Lower lobe of right lung (tissue), 2 donors: ENCODE measurements at regions not wholly inside any gene's neighbourhood (a gene's known extent, or its start where the extent isn't known, plus 50 kb on each side); places are given as distances from the start of the nearest gene placed in this dataset.

Source experiments
- ATAC-seq, 2 donors: fragments of 200-7000 bp; cut with Tn5 transposase; one replicate each; pipeline ENCODE4 v1.9.1; 2020 to 2022; ENCODE audit warnings: mild to moderate bottlenecking in 2 of 2, moderate library complexity in 2 of 2
- DNase-seq: peaks from one replicate; pipeline ENCODE4 v3.0.0-alpha.2; 2020
- H3K27ac ChIP-seq: fragments of 200-600 bp; one replicate; pipeline ENCODE4 v1.8.0; 2022
- H3K27me3 ChIP-seq: fragments of 200-600 bp; one replicate; pipeline ENCODE4 v1.8.0; 2022; ENCODE audit warnings: low read depth
- H3K36me3 ChIP-seq: fragments of 200-600 bp; one replicate; pipeline ENCODE4 v1.8.0; 2022; ENCODE audit warnings: mild to moderate bottlenecking
- H3K4me1 ChIP-seq: fragments of 200-600 bp; one replicate; pipeline ENCODE4 v1.8.0; 2022
- H3K4me3 ChIP-seq: fragments of 200-600 bp; one replicate; pipeline ENCODE4 v1.8.0; 2022; ENCODE audit warnings: mild to moderate bottlenecking
- H3K9me3 ChIP-seq: fragments of 200-600 bp; one replicate; pipeline ENCODE4 v1.8.0; 2022
- CTCF ChIP-seq: fragments of 200-600 bp; IDR thresholded peaks from one replicate; pipeline ENCODE4 v1.8.0; 2022; ENCODE audit warnings: antibody characterized with exemption, mild to moderate bottlenecking
- intact Hi-C: fragments of 100-400 bp; cut with DNase I; formaldehyde crosslinking; loops from one replicate; pipeline ENCODE4 v1.11.0; 2022
- donor health status: DM: no; HTN: yes; CAD: no; lungs with severe emphysema.

GRCh38 chr11:91194546-91194945, 971.7 kb upstream of the CHORDC1 start:
- no peak for TF ChIP-seq CTCF
- Histone ChIP-seq H3K4me3 (no peak overlapping the region), H3K27ac (no peak overlapping the region), H3K36me3 (no peaks in the 10 kb centered on the region), H3K27me3 (no peaks in the 10 kb centered on the region), H3K9me3 (no peaks in the 10 kb centered on the region), H3K4me1 (no peaks in the 10 kb centered on the region)
- intact Hi-C loops, result no loop called here
- DNase-seq, result no peak
- no peak for ATAC-seq

GRCh38 chr11:91188484-91188883, 965.6 kb upstream of the CHORDC1 start:
- Histone ChIP-seq H3K4me3 (no peak overlapping the region), H3K36me3 (no peaks in the 10 kb centered on the region), H3K27me3 (no peaks in the 10 kb centered on the region), H3K4me1 (no peaks in the 10 kb centered on the region), H3K9me3 (no peaks in the 10 kb centered on the region), H3K27ac (no peak overlapping the region)
- intact Hi-C loops, result no loop called here
- DNase-seq, result no peak
- no peak for TF ChIP-seq CTCF
- ATAC-seq, result no peak

GRCh38 chr11:91187314-91187713, 964.5 kb upstream of the CHORDC1 start:
- DNase-seq, result no peak

GRCh38 chr11:91178366-91178765, 955.5 kb upstream of the CHORDC1 start:
- no peaks in the 10 kb centered on the region for H3K27me3 ChIP-seq
- intact Hi-C loops, result no loop called here
- no peaks in the 10 kb centered on the region for H3K4me1 ChIP-seq
- DNase-seq (no peak), ATAC-seq (no peak)
- H3K4me3 ChIP-seq, result no peak overlapping the region
- H3K36me3 ChIP-seq, result no peaks in the 10 kb centered on the region
- H3K27ac ChIP-seq, result no peak overlapping the region
- H3K9me3 ChIP-seq, result peaks cover 7% of the 10 kb centered on the region
- TF ChIP-seq CTCF, result no peak

More at GRCh38 chr11:91187314-91187713, 964.5 kb upstream of the CHORDC1 start:
- intact Hi-C loops, result no loop called here
- ATAC-seq, result no peak
- H3K36me3 ChIP-seq, result no peaks in the 10 kb centered on the region
- no peak overlapping the region for H3K27ac ChIP-seq
- no peaks in the 10 kb centered on the region for H3K27me3 ChIP-seq
- H3K4me1 ChIP-seq, result no peaks in the 10 kb centered on the region
- TF ChIP-seq CTCF, result no peak
- no peak overlapping the region for H3K4me3 ChIP-seq
- peaks cover 4% of the 10 kb centered on the region for H3K9me3 ChIP-seq

GRCh38 chr11:91174734-91175133, 951.9 kb upstream of the CHORDC1 start:
- Histone ChIP-seq H3K27me3 (no peaks in the 10 kb centered on the region), H3K9me3 (no peaks in the 10 kb centered on the region), H3K4me1 (no peaks in the 10 kb centered on the region), H3K27ac (no peak overlapping the region), H3K36me3 (no peaks in the 10 kb centered on the region), H3K4me3 (no peak overlapping the region)
- intact Hi-C loops, result no loop called here
- TF ChIP-seq CTCF, result no peak
- ATAC-seq, result no peak
- DNase-seq, result no peak

- no peak for TF ChIP-seq CTCF
- ATAC-seq, result no peak
- Histone ChIP-seq H3K36me3 (no peaks in the 10 kb centered on the region), H3K4me3 (no peak overlapping the region), H3K4me1 (no peaks in the 10 kb centered on the region), H3K27ac (no peak overlapping the region), H3K27me3 (no peaks in the 10 kb centered on the region), H3K9me3 (no peaks in the 10 kb centered on the region)
- intact Hi-C loops, result no loop called here
- DNase-seq, result no peak
Observed at GRCh38 chr11:91174193-91174592, 951.3 kb upstream of the CHORDC1 start.
